ENCODE measurements at regions not wholly inside any gene's neighbourhood (a gene's known extent, or its start where the extent isn't known, plus 50 kb on each side); places are given as distances from the start of the nearest gene placed in this dataset.
A peak's percentile ranks its signal among the peaks of the same experiment; 100 is the strongest.

DNA sequence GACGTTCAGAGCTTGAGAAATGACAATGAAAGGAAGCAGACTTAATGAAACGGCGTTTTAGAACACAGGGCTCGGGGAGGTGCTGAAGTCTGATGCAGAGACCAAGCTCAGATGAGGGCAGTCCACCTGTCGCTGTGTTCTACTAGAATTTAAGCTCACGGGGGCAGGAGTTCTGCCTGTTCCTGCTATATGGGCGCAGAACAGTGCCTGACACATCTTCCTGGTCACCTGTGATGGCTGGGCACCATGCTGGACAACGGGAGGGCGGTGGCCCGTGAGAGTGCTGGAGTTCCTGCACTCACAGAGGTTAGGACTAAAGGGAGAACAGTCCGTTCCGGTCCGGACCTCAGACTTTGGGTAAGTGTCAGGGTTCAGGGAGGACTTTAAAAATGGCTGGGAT, 130.6 kb downstream of the ERMARD start:
- Histone ChIP-seq H4K20me1 (replicated peaks in 1 of 2; ENCODE audit: control insufficient read depth in 1 of 2, insufficient read depth in 2 of 2, low read length in 2 of 2) (no peaks in the 10 kb centered on the region), H3K4ac (replicated peaks; ENCODE audit: insufficient read length, low read depth, low read length) (no peak overlapping the region), H2BK20ac (ENCODE audit: low read length) (no peak overlapping the region), H2BK5ac (ENCODE audit: low read depth, low read length) (no peak overlapping the region), H2AK5ac (ENCODE audit: low read depth, low read length) (no peak overlapping the region), H2BK15ac (ENCODE audit: low read length) (no peak overlapping the region), H3K4me1 (replicated peaks in 1 of 4; ENCODE audit: control insufficient read depth in 3 of 4, insufficient read depth in 4 of 4, low read length in 3 of 4) (no peaks in the 10 kb centered on the region), H2AFZ (ENCODE audit: low read length) (no peak overlapping the region), H2BK12ac (ENCODE audit: low read depth, low read length) (no peak overlapping the region), H2BK120ac (replicated peaks; ENCODE audit: low read depth, low read length) (no peak overlapping the region), H3K4me2 (ENCODE audit: insufficient read depth in 1 of 2, low read depth in 2 of 2, low read length in 2 of 2) (no peak overlapping the region), H3K56ac (replicated peaks; ENCODE audit: insufficient read length, low read depth, low read length) (no peak overlapping the region), H4K8ac (ENCODE audit: extremely low read depth, insufficient read depth, low read length) (no peak overlapping the region), H3K23me2 (ENCODE audit: low read depth, low read length) (peaks cover 2% of the 10 kb centered on the region; the same call in 1 of the 2 replicates), H4K5ac (ENCODE audit: insufficient read length, low read depth, low read length) (no peak overlapping the region), H3K27ac (ENCODE audit: low read depth, low read length) (no peak overlapping the region), H3K9me3 (ENCODE audit: insufficient read depth in 2 of 2, low read depth in 1 of 2, low read length in 1 of 2) (peaks cover 0 to 3% of the 10 kb centered on the region in 2 experiments; a peak in 1 of 4 replicates), H3K27me3 (replicated peaks in 1 of 4; ENCODE audit: control insufficient read depth in 3 of 4, extremely low read depth in 1 of 4, insufficient read depth in 3 of 4, low read length in 3 of 4) (no peaks in the 10 kb centered on the region; a peak in 3 of 7 replicates), H4K91ac (replicated peaks; ENCODE audit: insufficient read length, low read length) (no peak overlapping the region), H3K4me3 (ENCODE audit: extremely low read depth in 1 of 4, insufficient read depth in 2 of 4, low read depth in 3 of 4, low read length in 4 of 4) (no peak overlapping the region), H3K79me1 (ENCODE audit: low read depth, low read length) (no peaks in the 10 kb centered on the region), H3K18ac (ENCODE audit: extremely low read depth, low read length) (no peak overlapping the region), H3K36me3 (ENCODE audit: control insufficient read depth in 2 of 4, insufficient read depth in 4 of 4, low read length in 3 of 4) (no peaks in the 10 kb centered on the region), H3K9ac (replicated peaks in 1 of 4; ENCODE audit: extremely low read depth in 1 of 4, low read depth in 3 of 4, low read length in 3 of 4) (no peak overlapping the region), H3K23ac (ENCODE audit: insufficient read length) (no peak overlapping the region), H3K14ac (ENCODE audit: insufficient read length) (no peak overlapping the region), H3K79me2 (ENCODE audit: control insufficient read depth in 1 of 2, insufficient read depth in 2 of 2, low read length in 2 of 2) (no peaks in the 10 kb centered on the region)
- no peak for FAIRE-seq
- ChIA-PET CTCF (ENCODE audit: partially characterized antibody) (interaction anchor here (1.2 to 2.6 kb wide), 4 partner anchors 20 to 340 kb away, joined by 3 to 13 read pairs (median 3); no protein-coding TSS in a partner anchor), POLR2A (ENCODE audit: partially characterized antibody) (interaction anchor here (0.8 kb wide), 1 partner anchor 23 kb away, joined by 3 read pairs; no protein-coding TSS in a partner anchor)
- WGBS, 2 experiments (ENCODE audit: extremely low coverage in 1 of 2, insufficient coverage in 1 of 2, insufficient read length in 1 of 2, insufficient replicate concordance in 2 of 2, low coverage in 1 of 2, low lambda C conversion rate in 2 of 2, missing lambda C conversion rate in 1 of 2), result 89% methylated on average over 13 of the region's 13 CpGs; no CpG with 5 or more reads in 1 of the 2 experiments
- TF ChIP-seq TBP (IDR thresholded peaks at IDR 0.05; ENCODE audit: low read depth, low read length) (no peak), MAFK (IDR thresholded peaks at IDR 0.05; ENCODE audit: low read depth, low read length) (no peak), BCL11A (IDR thresholded peaks at IDR 0.05; ENCODE audit: low read depth in 2 of 2, low read length in 2 of 2) (no peak), SP4 (IDR thresholded peaks at IDR 0.05; ENCODE audit: low read length) (no peak), BACH1 (IDR thresholded peaks at IDR 0.05; ENCODE audit: low read length) (no peak), SIN3A (conservative IDR thresholded peaks at IDR 0.05 in 1 of 2, IDR thresholded peaks at IDR 0.05 in 1 of 2; ENCODE audit: low read depth in 1 of 2, low read length in 2 of 2) (no peak), SP2 (IDR thresholded peaks at IDR 0.05; ENCODE audit: low read length) (no peak), PHF8 (conservative IDR thresholded peaks at IDR 0.05; ENCODE audit: low read depth, low read length) (no peak), BRCA1 (IDR thresholded peaks at IDR 0.05; ENCODE audit: low read depth, low read length) (no peak)
- TF ChIP-seq, protein P1, sequence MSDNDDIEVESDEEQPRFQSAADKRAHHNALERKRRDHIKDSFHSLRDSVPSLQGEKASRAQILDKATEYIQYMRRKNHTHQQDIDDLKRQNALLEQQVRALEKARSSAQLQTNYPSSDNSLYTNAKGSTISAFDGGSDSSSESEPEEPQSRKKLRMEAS (IDR thresholded peaks at IDR 0.05), result no peak
- TF ChIP-seq, protein P2, sequence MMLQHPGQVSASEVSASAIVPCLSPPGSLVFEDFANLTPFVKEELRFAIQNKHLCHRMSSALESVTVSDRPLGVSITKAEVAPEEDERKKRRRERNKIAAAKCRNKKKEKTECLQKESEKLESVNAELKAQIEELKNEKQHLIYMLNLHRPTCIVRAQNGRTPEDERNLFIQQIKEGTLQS (IDR thresholded peaks at IDR 0.05; ENCODE audit: insufficient read depth, low read depth, low read length), result no peak
- DNase-seq (ENCODE audit: low read depth in 1 of 2, low spot score in 2 of 2), result peak in 1 of 2 experiments; percentile 13

Data from H1 (cell line).